ENCODE measurements at regions not wholly inside any gene's neighbourhood (a gene's known extent, or its start where the extent isn't known, plus 50 kb on each side); places are given as distances from the start of the nearest gene placed in this dataset.

DNA sequence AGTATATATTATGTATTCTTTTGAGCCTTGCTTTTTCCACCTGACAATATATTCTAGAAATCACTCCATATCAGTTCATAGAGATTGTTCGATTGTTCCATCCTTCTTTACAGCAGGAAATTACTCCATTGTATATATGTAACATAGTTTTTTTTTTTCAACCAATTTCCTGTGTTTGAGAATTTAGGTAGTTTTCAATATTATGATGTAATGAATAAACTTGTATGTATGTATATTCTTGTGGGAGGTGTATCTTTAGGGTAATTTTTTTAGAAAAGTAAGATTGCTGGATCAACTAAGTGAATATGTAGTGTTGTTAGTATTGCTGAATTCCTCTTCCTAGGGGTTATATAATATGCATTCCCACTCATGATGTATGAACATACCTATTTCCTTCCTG is 165.9 kb upstream of the PITX1 start:
- no peak overlapping the region for H3K4me3 ChIP-seq
- no peak for TF ChIP-seq CBX2 (IDR thresholded peaks at IDR 0.05; ENCODE audit: borderline replicate concordance, low read depth)
- TF ChIP-seq SREBF2 (IDR thresholded peaks at IDR 0.05), result no peak
- TF ChIP-seq JUN (IDR thresholded peaks at IDR 0.05), result no peak
- TF ChIP-seq, protein P1, sequence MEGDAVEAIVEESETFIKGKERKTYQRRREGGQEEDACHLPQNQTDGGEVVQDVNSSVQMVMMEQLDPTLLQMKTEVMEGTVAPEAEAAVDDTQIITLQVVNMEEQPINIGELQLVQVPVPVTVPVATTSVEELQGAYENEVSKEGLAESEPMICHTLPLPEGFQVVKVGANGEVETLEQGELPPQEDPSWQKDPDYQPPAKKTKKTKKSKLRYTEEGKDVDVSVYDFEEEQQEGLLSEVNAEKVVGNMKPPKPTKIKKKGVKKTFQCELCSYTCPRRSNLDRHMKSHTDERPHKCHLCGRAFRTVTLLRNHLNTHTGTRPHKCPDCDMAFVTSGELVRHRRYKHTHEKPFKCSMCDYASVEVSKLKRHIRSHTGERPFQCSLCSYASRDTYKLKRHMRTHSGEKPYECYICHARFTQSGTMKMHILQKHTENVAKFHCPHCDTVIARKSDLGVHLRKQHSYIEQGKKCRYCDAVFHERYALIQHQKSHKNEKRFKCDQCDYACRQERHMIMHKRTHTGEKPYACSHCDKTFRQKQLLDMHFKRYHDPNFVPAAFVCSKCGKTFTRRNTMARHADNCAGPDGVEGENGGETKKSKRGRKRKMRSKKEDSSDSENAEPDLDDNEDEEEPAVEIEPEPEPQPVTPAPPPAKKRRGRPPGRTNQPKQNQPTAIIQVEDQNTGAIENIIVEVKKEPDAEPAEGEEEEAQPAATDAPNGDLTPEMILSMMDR (IDR thresholded peaks at IDR 0.05), result no peak
- TF ChIP-seq HDAC2 (IDR thresholded peaks at IDR 0.05), result no peak
- TF ChIP-seq, protein P2, sequence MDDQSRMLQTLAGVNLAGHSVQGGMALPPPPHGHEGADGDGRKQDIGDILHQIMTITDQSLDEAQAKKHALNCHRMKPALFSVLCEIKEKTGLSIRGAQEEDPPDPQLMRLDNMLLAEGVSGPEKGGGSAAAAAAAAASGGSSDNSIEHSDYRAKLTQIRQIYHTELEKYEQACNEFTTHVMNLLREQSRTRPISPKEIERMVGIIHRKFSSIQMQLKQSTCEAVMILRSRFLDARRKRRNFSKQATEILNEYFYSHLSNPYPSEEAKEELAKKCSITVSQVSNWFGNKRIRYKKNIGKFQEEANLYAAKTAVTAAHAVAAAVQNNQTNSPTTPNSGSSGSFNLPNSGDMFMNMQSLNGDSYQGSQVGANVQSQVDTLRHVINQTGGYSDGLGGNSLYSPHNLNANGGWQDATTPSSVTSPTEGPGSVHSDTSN (IDR thresholded peaks at IDR 0.05), result no peak
- no peak for TF ChIP-seq RARB (CRISPR knock-in tag; IDR thresholded peaks at IDR 0.05)
- no peak for TF ChIP-seq NPAS2 (CRISPR knock-in tag; IDR thresholded peaks at IDR 0.05; ENCODE audit: borderline replicate concordance)
- TF ChIP-seq ZSCAN20 (CRISPR knock-in tag; IDR thresholded peaks at IDR 0.05), result no peak
- ChIA-PET POLR2A (no interaction called here), CTCF (no interaction called here)
- no peak overlapping the region for H3K27ac ChIP-seq
- no peaks in the 10 kb centered on the region for H3K4me1 ChIP-seq
- DNase-seq (ENCODE audit: low read depth in 1 of 2, low spot score in 1 of 2), result no peak
- H3K4me2 ChIP-seq, result no peak overlapping the region
- no peak for ATAC-seq
- peaks cover 31% of the 10 kb centered on the region for H3K9me3 ChIP-seq
- FAIRE-seq, result no peak
- WGBS (ENCODE audit: missing lambda C conversion rate), result 50% methylated on average over 1 of the region's 1 CpG

DNA sequence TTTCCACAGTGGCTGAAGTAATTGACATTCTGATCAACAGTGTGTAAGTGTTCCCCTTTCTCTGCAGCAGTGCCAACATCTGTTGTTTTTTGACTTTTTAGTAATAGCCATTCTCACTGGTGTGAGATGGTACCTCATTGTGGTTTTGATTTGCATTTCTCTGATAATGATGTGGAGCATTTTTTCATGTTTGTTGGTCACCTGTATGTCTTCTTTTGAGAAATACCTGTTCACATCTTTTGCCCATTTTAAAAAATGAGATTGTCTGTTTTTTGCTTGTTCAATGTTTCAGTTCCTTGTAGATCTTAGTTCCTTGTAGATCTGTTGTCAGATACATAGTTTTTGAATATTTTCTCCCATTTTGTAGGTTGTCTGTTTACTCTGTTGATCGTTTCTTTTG is 162.5 kb upstream of the PITX1 start:
- 21% methylated on average over 1 of the region's 1 CpG for WGBS (ENCODE audit: missing lambda C conversion rate)
- FAIRE-seq (no peak), DNase-seq (ENCODE audit: low read depth in 1 of 2, low spot score in 1 of 2) (no peak), ATAC-seq (no peak)
- ChIA-PET POLR2A (no interaction called here), CTCF (interaction anchor here (0.8 kb wide), 1 partner anchor 16 kb away, joined by 3 read pairs; no protein-coding TSS in a partner anchor)
- Histone ChIP-seq H3K4me3 (no peak overlapping the region), H3K4me2 (no peak overlapping the region), H3K27ac (no peak overlapping the region), H3K9me3 (peaks cover 2% of the 10 kb centered on the region; the same call in 1 of the 3 replicates), H3K4me1 (peaks cover 12% of the 10 kb centered on the region; the same call in 2 of the 3 replicates)
- TF ChIP-seq, protein P3, sequence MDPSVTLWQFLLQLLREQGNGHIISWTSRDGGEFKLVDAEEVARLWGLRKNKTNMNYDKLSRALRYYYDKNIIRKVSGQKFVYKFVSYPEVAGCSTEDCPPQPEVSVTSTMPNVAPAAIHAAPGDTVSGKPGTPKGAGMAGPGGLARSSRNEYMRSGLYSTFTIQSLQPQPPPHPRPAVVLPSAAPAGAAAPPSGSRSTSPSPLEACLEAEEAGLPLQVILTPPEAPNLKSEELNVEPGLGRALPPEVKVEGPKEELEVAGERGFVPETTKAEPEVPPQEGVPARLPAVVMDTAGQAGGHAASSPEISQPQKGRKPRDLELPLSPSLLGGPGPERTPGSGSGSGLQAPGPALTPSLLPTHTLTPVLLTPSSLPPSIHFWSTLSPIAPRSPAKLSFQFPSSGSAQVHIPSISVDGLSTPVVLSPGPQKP (IDR thresholded peaks at IDR 0.05; ENCODE audit: low read depth, low read length), result no peak
- TF ChIP-seq NPAS2 (CRISPR knock-in tag; IDR thresholded peaks at IDR 0.05; ENCODE audit: borderline replicate concordance), result no peak
- TF ChIP-seq RCOR1 (IDR thresholded peaks at IDR 0.05; ENCODE audit: low read depth, low read length), result no peak
- TF ChIP-seq, protein P4, sequence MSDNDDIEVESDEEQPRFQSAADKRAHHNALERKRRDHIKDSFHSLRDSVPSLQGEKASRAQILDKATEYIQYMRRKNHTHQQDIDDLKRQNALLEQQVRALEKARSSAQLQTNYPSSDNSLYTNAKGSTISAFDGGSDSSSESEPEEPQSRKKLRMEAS (IDR thresholded peaks at IDR 0.05), result no peak
- no peak for TF ChIP-seq TP53 (CRISPR knock-in tag; IDR thresholded peaks at IDR 0.05)
- no peak for TF ChIP-seq NFE2L2 (conservative IDR thresholded peaks at IDR 0.05; ENCODE audit: low read length)
- no peak for TF ChIP-seq EP300 (IDR thresholded peaks at IDR 0.05)
- TF ChIP-seq POLR2A (IDR thresholded peaks at IDR 0.05; ENCODE audit: low read length), result no peak
- TF ChIP-seq SREBF2 (IDR thresholded peaks at IDR 0.05), result no peak
- TF ChIP-seq, protein P5, sequence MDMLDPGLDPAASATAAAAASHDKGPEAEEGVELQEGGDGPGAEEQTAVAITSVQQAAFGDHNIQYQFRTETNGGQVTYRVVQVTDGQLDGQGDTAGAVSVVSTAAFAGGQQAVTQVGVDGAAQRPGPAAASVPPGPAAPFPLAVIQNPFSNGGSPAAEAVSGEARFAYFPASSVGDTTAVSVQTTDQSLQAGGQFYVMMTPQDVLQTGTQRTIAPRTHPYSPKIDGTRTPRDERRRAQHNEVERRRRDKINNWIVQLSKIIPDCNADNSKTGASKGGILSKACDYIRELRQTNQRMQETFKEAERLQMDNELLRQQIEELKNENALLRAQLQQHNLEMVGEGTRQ (IDR thresholded peaks at IDR 0.05), result no peak

DNA sequence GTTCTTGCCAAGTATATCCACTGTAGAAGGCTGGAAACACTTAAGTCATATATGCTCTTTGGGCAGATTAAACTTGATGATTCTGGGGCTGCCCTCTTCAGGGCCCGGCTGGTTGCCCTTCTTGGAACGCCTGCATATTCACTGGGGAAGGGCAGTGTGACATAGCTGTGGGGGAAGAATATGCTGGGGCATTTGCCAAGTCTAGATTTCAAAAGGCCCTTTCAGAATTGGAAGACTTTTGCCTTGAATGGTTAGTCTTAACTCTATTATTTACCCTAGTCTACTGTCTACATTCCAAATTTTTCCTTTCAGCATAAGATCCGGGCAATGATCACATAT is 161.2 kb upstream of the PITX1 start:
- FAIRE-seq (no peak), DNase-seq (ENCODE audit: low read depth in 1 of 2, low spot score in 1 of 2) (no peak), ATAC-seq (no peak)
- Histone ChIP-seq H3K4me2 (no peak overlapping the region), H3K27ac (peak overlapping the region in 1 of 2 experiments; percentile 36; a peak in 1 of 6 replicates), H3K4me3 (no peak overlapping the region), H3K9me3 (no peaks in the 10 kb centered on the region), H3K4me1 (peaks cover 13% of the 10 kb centered on the region; the same call in 2 of the 3 replicates)
- TF ChIP-seq POLR2A (IDR thresholded peaks at IDR 0.05; ENCODE audit: low read length) (no peak), POLR2AphosphoS2 (conservative IDR thresholded peaks at IDR 0.05; ENCODE audit: low read length) (no peak), EHF (CRISPR knock-in tag; IDR thresholded peaks at IDR 0.05) (no peak), NR3C1 (IDR thresholded peaks at IDR 0.05) (no peak), HOXA7 (CRISPR knock-in tag; IDR thresholded peaks at IDR 0.05) (no peak), MYC (IDR thresholded peaks at IDR 0.05; ENCODE audit: borderline replicate concordance, low read length) (no peak), MAFK (IDR thresholded peaks at IDR 0.05; ENCODE audit: partially characterized antibody) (no peak), HEYL (CRISPR knock-in tag; IDR thresholded peaks at IDR 0.05) (no peak)
- TF ChIP-seq, protein P6, sequence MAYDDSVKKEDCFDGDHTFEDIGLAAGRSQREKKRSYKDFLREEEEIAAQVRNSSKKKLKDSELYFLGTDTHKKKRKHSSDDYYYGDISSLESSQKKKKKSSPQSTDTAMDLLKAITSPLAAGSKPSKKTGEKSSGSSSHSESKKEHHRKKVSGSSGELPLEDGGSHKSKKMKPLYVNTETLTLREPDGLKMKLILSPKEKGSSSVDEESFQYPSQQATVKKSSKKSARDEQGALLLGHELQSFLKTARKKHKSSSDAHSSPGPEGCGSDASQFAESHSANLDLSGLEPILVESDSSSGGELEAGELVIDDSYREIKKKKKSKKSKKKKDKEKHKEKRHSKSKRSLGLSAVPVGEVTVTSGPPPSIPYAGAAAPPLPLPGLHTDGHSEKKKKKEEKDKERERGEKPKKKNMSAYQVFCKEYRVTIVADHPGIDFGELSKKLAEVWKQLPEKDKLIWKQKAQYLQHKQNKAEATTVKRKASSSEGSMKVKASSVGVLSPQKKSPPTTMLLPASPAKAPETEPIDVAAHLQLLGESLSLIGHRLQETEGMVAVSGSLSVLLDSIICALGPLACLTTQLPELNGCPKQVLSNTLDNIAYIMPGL (CRISPR knock-in tag; IDR thresholded peaks at IDR 0.05; ENCODE audit: borderline replicate concordance), result no peak
- TF ChIP-seq, protein P5 (IDR thresholded peaks at IDR 0.05), result no peak
- CTCF ChIA-PET, result interaction anchor here (2.3 to 6.4 kb wide), 3 partner anchors 140 to 291 kb away, joined by 7 to 99 read pairs (median 60); no protein-coding TSS in a partner anchor
- POLR2A ChIA-PET, result no interaction called here
- WGBS (ENCODE audit: missing lambda C conversion rate), result 72% methylated on average over 2 of the region's 3 CpGs

All from A549 (cell line).